ENCODE measurements at regions not wholly inside any gene's neighbourhood (a gene's known extent, or its start where the extent isn't known, plus 50 kb on each side); places are given as distances from the start of the nearest gene placed in this dataset.
"Not testable (repeated sequence)": the region's sequence is repeated elsewhere in the genome, so short reads cannot be mapped to it uniquely, and the experiment has no call there.

DNA sequence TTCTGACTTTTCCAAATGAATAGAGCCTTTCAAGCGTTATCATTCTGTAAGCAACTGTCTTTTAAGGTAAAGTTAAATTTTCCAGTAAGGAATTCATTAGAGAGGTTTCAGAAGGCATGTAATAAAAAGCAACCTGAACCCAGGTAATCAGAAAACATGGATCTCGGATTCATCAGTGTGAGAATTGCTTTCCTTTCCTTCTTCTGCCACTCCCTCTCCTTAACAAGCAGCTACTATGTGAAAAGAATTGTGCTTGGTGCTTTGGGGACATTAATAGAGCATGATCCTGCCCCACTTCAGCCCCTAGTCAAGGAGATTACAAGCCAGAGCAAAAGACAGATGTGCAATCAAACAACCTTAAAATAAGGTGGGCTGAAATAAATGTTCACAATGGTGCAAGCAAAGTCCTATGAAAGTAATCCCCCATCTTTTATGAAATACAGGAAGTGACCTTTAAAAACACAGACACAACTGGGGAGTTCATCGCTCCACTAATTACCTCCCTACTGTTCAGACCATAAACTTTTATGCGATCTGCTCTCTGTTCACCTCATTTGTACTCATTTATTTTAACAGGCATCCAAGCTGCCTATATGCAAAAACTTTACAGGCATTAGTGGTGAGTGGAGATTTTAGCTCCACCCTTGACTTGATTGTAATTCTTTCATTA, 122.9 kb upstream of the RASGEF1B start:
- ChIA-PET POLR2A (no interaction called here), CTCF (no interaction called here)
- Histone ChIP-seq H3K4me3 (ENCODE audit: low read depth, low read length) (no peak overlapping the region), H3K36me3 (ENCODE audit: control insufficient read depth, insufficient read depth, low read length) (no peaks in the 10 kb centered on the region), H3K27me3 (ENCODE audit: control insufficient read depth, insufficient read depth, low read length) (no peaks in the 10 kb centered on the region)
- TF ChIP-seq CTCF (IDR thresholded peaks at IDR 0.05; ENCODE audit: insufficient read depth, low read depth, low read length), result no peak
- DNase-seq (ENCODE audit: low read depth), result no peak

- Histone ChIP-seq H3K27me3 (ENCODE audit: control insufficient read depth, insufficient read depth, low read length) (no peaks in the 10 kb centered on the region), H3K4me3 (ENCODE audit: low read depth, low read length) (no peak overlapping the region), H3K36me3 (ENCODE audit: control insufficient read depth, insufficient read depth, low read length) (no peaks in the 10 kb centered on the region)
- CTCF ChIA-PET, result no interaction called here
- no peak for TF ChIP-seq CTCF (IDR thresholded peaks at IDR 0.05; ENCODE audit: insufficient read depth, low read depth, low read length)
- POLR2A ChIA-PET, result no interaction called here
- no peak for DNase-seq (ENCODE audit: low read depth)
These were observed 121.0 kb upstream of the RASGEF1B start for GRCh38 chr4:81592701-81593100.

GRCh38 chr4:81590596-81590995, 118.9 kb upstream of the RASGEF1B start:
- no peak for DNase-seq (ENCODE audit: low read depth)
- TF ChIP-seq CTCF (IDR thresholded peaks at IDR 0.05; ENCODE audit: insufficient read depth, low read depth, low read length), result no peak
- POLR2A ChIA-PET, result no interaction called here
- Histone ChIP-seq H3K27me3 (ENCODE audit: control insufficient read depth, insufficient read depth, low read length) (no peaks in the 10 kb centered on the region), H3K4me3 (ENCODE audit: low read depth, low read length) (no peak overlapping the region), H3K36me3 (ENCODE audit: control insufficient read depth, insufficient read depth, low read length) (no peaks in the 10 kb centered on the region)
- CTCF ChIA-PET, result no interaction called here

- no peak for DNase-seq (ENCODE audit: low read depth)
- ChIA-PET CTCF (no interaction called here), POLR2A (interaction anchor here (0.6 kb wide), 1 partner anchor 16 kb away, joined by 3 read pairs; no protein-coding TSS in a partner anchor)
- H3K36me3 ChIP-seq (ENCODE audit: control insufficient read depth, insufficient read depth, low read length), result no peaks in the 10 kb centered on the region
- no peak for TF ChIP-seq CTCF (IDR thresholded peaks at IDR 0.05; ENCODE audit: insufficient read depth, low read depth, low read length)
- H3K27me3 ChIP-seq (ENCODE audit: control insufficient read depth, insufficient read depth, low read length), result no peaks in the 10 kb centered on the region
- no peak overlapping the region for H3K4me3 ChIP-seq (ENCODE audit: low read depth, low read length)
These were observed 117.6 kb upstream of the RASGEF1B start for GRCh38 chr4:81589262-81589661.

GRCh38 chr4:81586706-81587105, 115.0 kb upstream of the RASGEF1B start:
- ChIA-PET CTCF (no interaction called here), POLR2A (interaction anchor here (0.6 kb wide), 1 partner anchor 626 kb away, joined by 3 read pairs; no protein-coding TSS in a partner anchor)
- Histone ChIP-seq H3K27me3 (ENCODE audit: control insufficient read depth, insufficient read depth, low read length) (no peaks in the 10 kb centered on the region), H3K36me3 (ENCODE audit: control insufficient read depth, insufficient read depth, low read length) (no peaks in the 10 kb centered on the region), H3K4me3 (ENCODE audit: low read depth, low read length) (no peak overlapping the region)
- no peak for DNase-seq (ENCODE audit: low read depth)
- no peak for TF ChIP-seq CTCF (IDR thresholded peaks at IDR 0.05; ENCODE audit: insufficient read depth, low read depth, low read length)

DNA sequence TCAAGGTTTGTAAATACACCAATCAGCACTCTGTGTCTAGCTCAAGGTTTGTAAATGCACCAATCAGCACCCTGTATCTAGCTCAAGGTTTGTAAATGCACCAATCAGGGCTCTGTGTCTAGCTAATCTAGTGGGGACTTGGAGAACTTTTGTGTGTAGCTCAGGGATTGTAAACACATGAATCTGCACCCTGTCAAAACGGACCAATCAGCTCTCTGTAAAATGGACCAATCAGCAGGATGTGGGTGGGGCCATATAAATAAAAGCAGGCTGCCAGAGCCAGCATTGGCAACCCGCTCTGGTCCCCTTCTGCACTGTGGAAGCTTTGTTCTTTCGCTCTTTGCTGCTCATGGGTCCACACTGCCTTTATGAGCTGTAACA, 109.3 kb upstream of the RASGEF1B start:
- CTCF ChIA-PET; H3K4me3 ChIP-seq (ENCODE audit: low read depth, low read length); H3K27me3 ChIP-seq (ENCODE audit: control insufficient read depth, insufficient read depth, low read length); POLR2A ChIA-PET; H3K36me3 ChIP-seq (ENCODE audit: control insufficient read depth, insufficient read depth, low read length); DNase-seq (ENCODE audit: low read depth): not testable (repeated sequence)

Measured in BJ (cell line).